Parathyroid adenoma (tissue), 2 donors: ENCODE measurements at regions not wholly inside any gene's neighbourhood (a gene's known extent, or its start where the extent isn't known, plus 50 kb on each side); places are given as distances from the start of the nearest gene placed in this dataset.
"Not testable (repeated sequence)": the region's sequence is repeated elsewhere in the genome, so short reads cannot be mapped to it uniquely, and the experiment has no call there.

Experiments used
- H2AFZ ChIP-seq: fragments of 300-600 bp; sonication (generic); one replicate; pipeline ENCODE4 v1.7.0; 2017; ENCODE audit warnings: antibody characterized with exemption, mild to moderate bottlenecking
- H3K27ac ChIP-seq: fragments of 300-600 bp; sonication (generic); one replicate; pipeline ENCODE4 v1.7.0; 2017
- H3K27me3 ChIP-seq: fragments of 300-600 bp; sonication (generic); one replicate; pipeline ENCODE4 v1.7.0; 2017; ENCODE audit warnings: low read length; ENCODE audit not compliant: control insufficient read depth, insufficient read depth
- H3K36me3 ChIP-seq: fragments of 300-600 bp; sonication (generic); one replicate; pipeline ENCODE4 v1.7.0; 2017; ENCODE audit warnings: low read length; ENCODE audit not compliant: control insufficient read depth, insufficient read depth
- H3K4me1 ChIP-seq: fragments of 300-600 bp; sonication (generic); one replicate; pipeline ENCODE4 v1.7.0; 2017; ENCODE audit warnings: control low read depth
- H3K4me2 ChIP-seq: fragments of 300-600 bp; sonication (generic); one replicate; pipeline ENCODE4 v1.7.0; 2017; ENCODE audit warnings: low read length
- H3K4me3 ChIP-seq: fragments of 300-600 bp; sonication (generic); one replicate; pipeline ENCODE4 v1.7.0; 2017; ENCODE audit warnings: low read depth, low read length
- H3K79me2 ChIP-seq: fragments of 300-600 bp; sonication (generic); one replicate; pipeline ENCODE4 v1.7.0; 2017; ENCODE audit warnings: control low read depth
- H3K9ac ChIP-seq: fragments of 300-600 bp; sonication (generic); one replicate; pipeline ENCODE4 v1.7.0; 2017; ENCODE audit warnings: mild to moderate bottlenecking
- H3K9me3 ChIP-seq: fragments of 300-600 bp; sonication (generic); one replicate; pipeline ENCODE4 v1.7.0; 2017; ENCODE audit warnings: low read length; ENCODE audit not compliant: control insufficient read depth
- CTCF ChIP-seq: fragments of 300-600 bp; sonication (generic); IDR thresholded peaks from one replicate; pipeline ENCODE4 v1.7.0; 2017; ENCODE audit warnings: antibody characterized with exemption, mild to moderate bottlenecking
- donor health status: primary hyperparathyroidism.

GRCh38 chr2:20113986-20114938 is 62.8 kb upstream of the LAPTM4A start:
- no peaks in the 10 kb centered on the region for H3K36me3 ChIP-seq
- no peak overlapping the region for H2AFZ ChIP-seq
- H3K4me1 ChIP-seq: no peaks in the 10 kb centered on the region
- no peak overlapping the region for H3K4me3 ChIP-seq
- no peak overlapping the region for H3K4me2 ChIP-seq
- no peak for TF ChIP-seq CTCF
- no peaks in the 10 kb centered on the region for H3K79me2 ChIP-seq
- H3K27ac ChIP-seq: no peak overlapping the region
- no peaks in the 10 kb centered on the region for H3K27me3 ChIP-seq
- H3K9me3 ChIP-seq: no peaks in the 10 kb centered on the region
- H3K9ac ChIP-seq: no peak overlapping the region

- no peak overlapping the region for H3K27ac ChIP-seq
- H3K4me3 ChIP-seq: no peak overlapping the region
- no peak for TF ChIP-seq CTCF
Observed at GRCh38 chr2:20113004-20113796, 61.8 kb upstream of the LAPTM4A start.

GRCh38 chr2:20112361-20112760 is 60.9 kb upstream of the LAPTM4A start:
- not testable (repeated sequence) for H3K79me2 ChIP-seq, H3K4me1 ChIP-seq, H3K9ac ChIP-seq, H3K4me2 ChIP-seq, H2AFZ ChIP-seq, H3K4me3 ChIP-seq, H3K36me3 ChIP-seq, H3K9me3 ChIP-seq, H3K27ac ChIP-seq, H3K27me3 ChIP-seq

More at GRCh38 chr2:20113004-20113796, 61.8 kb upstream of the LAPTM4A start:
- Histone ChIP-seq H3K9me3 (no peaks in the 10 kb centered on the region), H3K4me1 (no peaks in the 10 kb centered on the region), H3K79me2 (no peaks in the 10 kb centered on the region), H2AFZ (no peak overlapping the region), H3K36me3 (no peaks in the 10 kb centered on the region), H3K4me2 (no peak overlapping the region), H3K9ac (no peak overlapping the region), H3K27me3 (no peaks in the 10 kb centered on the region)

GRCh38 chr2:20111311-20112131 is 60.1 kb upstream of the LAPTM4A start:
- no peak overlapping the region for H2AFZ ChIP-seq
- no peak for TF ChIP-seq CTCF
- H3K4me3 ChIP-seq: no peak overlapping the region
- no peak overlapping the region for H3K9ac ChIP-seq
- no peak overlapping the region for H3K27ac ChIP-seq
- no peaks in the 10 kb centered on the region for H3K9me3 ChIP-seq
- H3K79me2 ChIP-seq: no peaks in the 10 kb centered on the region
- no peaks in the 10 kb centered on the region for H3K36me3 ChIP-seq
- no peaks in the 10 kb centered on the region for H3K27me3 ChIP-seq
- no peaks in the 10 kb centered on the region for H3K4me1 ChIP-seq
- no peak overlapping the region for H3K4me2 ChIP-seq
